ENCODE measurements at regions not wholly inside any gene's neighbourhood (a gene's known extent, or its start where the extent isn't known, plus 50 kb on each side); places are given as distances from the start of the nearest gene placed in this dataset.

GRCh38 chr4:138927072-138927471 is 88.5 kb upstream of the NOCT start:
- H3K14ac ChIP-seq (replicated peaks; ENCODE audit: low read depth, low read length), result no peak overlapping the region
- H3K56ac ChIP-seq (ENCODE audit: extremely low read depth, insufficient read depth, low read length), result no peak overlapping the region
- DNase-seq (peak; percentile 52), ATAC-seq (ENCODE audit: low read depth) (peak; percentile 60)
- no peaks in the 10 kb centered on the region for H3K27me3 ChIP-seq (ENCODE audit: control insufficient read depth, insufficient read depth, low read length)
- POLR2A ChIA-PET (ENCODE audit: unreplicated experiment), result no interaction called here
- H3K4me2 ChIP-seq (ENCODE audit: low read depth, low read length), result no peak overlapping the region
- no peak overlapping the region for H4K91ac ChIP-seq (ENCODE audit: insufficient read depth, low read depth, low read length)
- no peak overlapping the region for H3K4me3 ChIP-seq (ENCODE audit: insufficient read depth, low read depth, low read length)
- no peaks in the 10 kb centered on the region for H3K79me1 ChIP-seq (ENCODE audit: low read depth in 1 of 2, low read length in 2 of 2)
- no peak overlapping the region for H2AK5ac ChIP-seq (ENCODE audit: low read depth, low read length)
- H2BK5ac ChIP-seq (ENCODE audit: low read depth, low read length, poor library complexity, severe bottlenecking), result no peak overlapping the region
- H2BK20ac ChIP-seq (ENCODE audit: low read depth, low read length), result no peak overlapping the region
- no peak overlapping the region for H3K27ac ChIP-seq (ENCODE audit: insufficient read depth, low read length)
- H3K18ac ChIP-seq (ENCODE audit: low read depth, low read length), result no peak overlapping the region
- H4K8ac ChIP-seq (ENCODE audit: low read depth in 2 of 2, low read length in 2 of 2), result no peak overlapping the region
- no peak overlapping the region for H4K5ac ChIP-seq (ENCODE audit: low read depth, low read length)
- no peaks in the 10 kb centered on the region for H3K36me3 ChIP-seq (ENCODE audit: control insufficient read depth, insufficient read depth, low read length)
- dilution Hi-C loops (cut with HindIII; ENCODE audit: low sequenced_read_pairs, unreplicated experiment) (no loop called here), intact Hi-C loops (cut with micrococcal nuclease) (no loop called here), in situ Hi-C loops (cut with MboI; ENCODE audit: low sequenced_read_pairs) (no loop called here)
- H3K9me3 ChIP-seq (ENCODE audit: control insufficient read depth, insufficient read depth, low read length), result no peaks in the 10 kb centered on the region
- CTCF ChIA-PET, result no interaction called here
- H4K20me1 ChIP-seq (ENCODE audit: insufficient read depth, low read length), result no peaks in the 10 kb centered on the region
- TF ChIP-seq MAFK (IDR thresholded peaks at IDR 0.05; ENCODE audit: low read depth, low read length) (peak; percentile 81), MAZ (IDR thresholded peaks at IDR 0.05; ENCODE audit: borderline replicate concordance, low read depth, low read length) (no peak), BHLHE40 (IDR thresholded peaks at IDR 0.05; ENCODE audit: low read depth, low read length) (no peak), NFE2L2 (IDR thresholded peaks at IDR 0.05; ENCODE audit: low read depth, low read length) (peak; percentile 93), RAD21 (IDR thresholded peaks at IDR 0.05; ENCODE audit: low read length) (no peak)
- peaks cover 3% of the 10 kb centered on the region; the same call in 1 of the 2 replicates for H3K4me1 ChIP-seq (ENCODE audit: control insufficient read depth, insufficient read depth, low read length)
- H3K23ac ChIP-seq (ENCODE audit: low read depth, low read length), result no peak overlapping the region
- H2BK120ac ChIP-seq (ENCODE audit: low read depth, low read length), result 0 out of 2 replicates have a peak overlapping the region, but pooled peaks have one; percentile 40
- no peak overlapping the region for H2AK9ac ChIP-seq (replicated peaks; ENCODE audit: low read depth, low read length, poor library complexity)
- no peak overlapping the region for H3K4ac ChIP-seq (ENCODE audit: low read depth, low read length)
- H2BK15ac ChIP-seq (ENCODE audit: low read depth, low read length), result no peak overlapping the region
- H2AFZ ChIP-seq (replicated peaks; ENCODE audit: low read length, poor library complexity), result no peak overlapping the region
- no peak overlapping the region for H3K9ac ChIP-seq (ENCODE audit: low read depth, low read length)
- H3K9me1 ChIP-seq (ENCODE audit: insufficient read depth, low read length), result no peaks in the 10 kb centered on the region
- BruUV-seq (replicated peaks), result no TSS peak
